ENCODE measurements at regions not wholly inside any gene's neighbourhood (a gene's known extent, or its start where the extent isn't known, plus 50 kb on each side); places are given as distances from the start of the nearest gene placed in this dataset.

GRCh38 chr5:167866797-167867196, 424.6 kb upstream of the WWC1 start:
- no peak for TF ChIP-seq CTCF (IDR thresholded peaks at IDR 0.05)
- TF ChIP-seq POLR2A (IDR thresholded peaks at IDR 0.05) = no peak
